ENCODE measurements at regions not wholly inside any gene's neighbourhood (a gene's known extent, or its start where the extent isn't known, plus 50 kb on each side); places are given as distances from the start of the nearest gene placed in this dataset.

- no peak for DNase-seq
These were observed 327.5 kb downstream of the ETS1 start for GRCh38 chr11:128259816-128260215.

- no peak for DNase-seq
These were observed 332.4 kb downstream of the ETS1 start for GRCh38 chr11:128254941-128255340.

GRCh38 chr11:128251140-128251539 is 336.2 kb downstream of the ETS1 start:
- no peak for DNase-seq

GRCh38 chr11:128250482-128250881 is 336.9 kb downstream of the ETS1 start:
- DNase-seq, result no peak

- no peak for DNase-seq
These were observed 340.4 kb downstream of the ETS1 start for GRCh38 chr11:128246810-128247594.

- no peak for DNase-seq
These were observed 341.0 kb downstream of the ETS1 start for GRCh38 chr11:128246364-128246801.

- DNase-seq, result no peak
These were observed 342.5 kb downstream of the ETS1 start for GRCh38 chr11:128244871-128245270.

GRCh38 chr11:128242451-128242850 is 344.9 kb downstream of the ETS1 start:
- no peak for DNase-seq

- DNase-seq, result no peak
These were observed 346.8 kb downstream of the ETS1 start for GRCh38 chr11:128240546-128240945.

- no peak for DNase-seq
These were observed 348.1 kb downstream of the ETS1 start for GRCh38 chr11:128239306-128239705.

GRCh38 chr11:128238521-128239265 is 348.7 kb downstream of the ETS1 start:
- DNase-seq, result no peak

GRCh38 chr11:128236506-128237498 is 350.6 kb downstream of the ETS1 start:
- no peak for DNase-seq

- no peak for DNase-seq
These were observed 351.4 kb downstream of the ETS1 start for GRCh38 chr11:128235958-128236357.

- no peak for DNase-seq
These were observed 351.9 kb downstream of the ETS1 start for GRCh38 chr11:128235426-128235825.

- DNase-seq, result no peak
These were observed 353.2 kb downstream of the ETS1 start for GRCh38 chr11:128234143-128234542.

GRCh38 chr11:128232588-128232987 is 354.8 kb downstream of the ETS1 start:
- DNase-seq, result no peak

GRCh38 chr11:128231845-128232410 is 355.4 kb downstream of the ETS1 start:
- DNase-seq, result no peak

- DNase-seq, result no peak
These were observed 359.9 kb downstream of the ETS1 start for GRCh38 chr11:128227466-128227865.

- no peak for DNase-seq
These were observed 361.1 kb downstream of the ETS1 start for GRCh38 chr11:128226106-128226716.

GRCh38 chr11:128222245-128222884 is 365.0 kb downstream of the ETS1 start:
- DNase-seq, result no peak

- no peak for DNase-seq
These were observed 367.6 kb downstream of the ETS1 start for GRCh38 chr11:128219731-128220120.

Data from occipital lobe (tissue), 1 donor.